NCI-H510A (cell line): ENCODE measurements at regions not wholly inside any gene's neighbourhood (a gene's known extent, or its start where the extent isn't known, plus 50 kb on each side); places are given as distances from the start of the nearest gene placed in this dataset.

ENCODE experiments used
- DNase-seq: peaks from one replicate; lab custom pipeline; 2025; lab: John Stamatoyannopoulos, UW

- no peak for DNase-seq
These were observed 295.0 kb upstream of the ZNF521 start for GRCh38 chr18:25646971-25647370.

- DNase-seq, result no peak
These were observed 287.6 kb upstream of the ZNF521 start for GRCh38 chr18:25639596-25639995.

GRCh38 chr18:25633563-25633962 lies 281.6 kb upstream of the ZNF521 start:
- DNase-seq, result no peak

GRCh38 chr18:25630682-25631081 lies 278.7 kb upstream of the ZNF521 start:
- no peak for DNase-seq

GRCh38 chr18:25621682-25622081 lies 269.7 kb upstream of the ZNF521 start:
- no peak for DNase-seq

GRCh38 chr18:25621144-25621543 lies 269.2 kb upstream of the ZNF521 start:
- no peak for DNase-seq

GRCh38 chr18:25614168-25614567 lies 262.2 kb upstream of the ZNF521 start:
- DNase-seq, result no peak

GRCh38 chr18:25612466-25612865 lies 260.5 kb upstream of the ZNF521 start:
- no peak for DNase-seq

GRCh38 chr18:25608091-25608490 lies 256.1 kb upstream of the ZNF521 start:
- DNase-seq, result no peak

GRCh38 chr18:25604894-25605597 lies 253.1 kb upstream of the ZNF521 start:
- no peak for DNase-seq

- no peak for DNase-seq
These were observed 252.4 kb upstream of the ZNF521 start for GRCh38 chr18:25604196-25604893.

GRCh38 chr18:25599443-25599842 lies 247.5 kb upstream of the ZNF521 start:
- DNase-seq, result no peak

GRCh38 chr18:25597476-25597875 lies 245.5 kb upstream of the ZNF521 start:
- no peak for DNase-seq

- no peak for DNase-seq
These were observed 243.5 kb upstream of the ZNF521 start for GRCh38 chr18:25595274-25596060.

GRCh38 chr18:25594351-25594750 lies 242.4 kb upstream of the ZNF521 start:
- no peak for DNase-seq

- no peak for DNase-seq
These were observed 240.9 kb upstream of the ZNF521 start for GRCh38 chr18:25592804-25593360.

GRCh38 chr18:25590456-25590855 lies 238.5 kb upstream of the ZNF521 start:
- no peak for DNase-seq

- no peak for DNase-seq
These were observed 235.6 kb upstream of the ZNF521 start for GRCh38 chr18:25587545-25587944.

- DNase-seq, result no peak
These were observed 217.0 kb upstream of the ZNF521 start for GRCh38 chr18:25568986-25569385.

- no peak for DNase-seq
These were observed 212.1 kb upstream of the ZNF521 start for GRCh38 chr18:25563816-25564683.

GRCh38 chr18:25563346-25563745 lies 211.4 kb upstream of the ZNF521 start:
- DNase-seq, result no peak

- DNase-seq, result no peak
These were observed 210.0 kb upstream of the ZNF521 start for GRCh38 chr18:25561918-25562317.
